Loucy (cell line): ENCODE measurements at regions not wholly inside any gene's neighbourhood (a gene's known extent, or its start where the extent isn't known, plus 50 kb on each side); places are given as distances from the start of the nearest gene placed in this dataset.

Experiments
- CTCF ChIP-seq: fragments of 200-600 bp; sonication (generic); conservative IDR thresholded peaks from 2 replicates; pipeline ENCODE4 v1.5.1; 2014; ENCODE audit warnings: mild to moderate bottlenecking, antibody characterized with exemption, low read length
- EZH2phosphoT487 ChIP-seq: fragments of 200-600 bp; IDR thresholded peaks from 2 replicates; pipeline ENCODE4 v1.6.1; 2018; ENCODE audit warnings: antibody characterized with exemption, mild to moderate bottlenecking, moderate library complexity, borderline replicate concordance

DNA sequence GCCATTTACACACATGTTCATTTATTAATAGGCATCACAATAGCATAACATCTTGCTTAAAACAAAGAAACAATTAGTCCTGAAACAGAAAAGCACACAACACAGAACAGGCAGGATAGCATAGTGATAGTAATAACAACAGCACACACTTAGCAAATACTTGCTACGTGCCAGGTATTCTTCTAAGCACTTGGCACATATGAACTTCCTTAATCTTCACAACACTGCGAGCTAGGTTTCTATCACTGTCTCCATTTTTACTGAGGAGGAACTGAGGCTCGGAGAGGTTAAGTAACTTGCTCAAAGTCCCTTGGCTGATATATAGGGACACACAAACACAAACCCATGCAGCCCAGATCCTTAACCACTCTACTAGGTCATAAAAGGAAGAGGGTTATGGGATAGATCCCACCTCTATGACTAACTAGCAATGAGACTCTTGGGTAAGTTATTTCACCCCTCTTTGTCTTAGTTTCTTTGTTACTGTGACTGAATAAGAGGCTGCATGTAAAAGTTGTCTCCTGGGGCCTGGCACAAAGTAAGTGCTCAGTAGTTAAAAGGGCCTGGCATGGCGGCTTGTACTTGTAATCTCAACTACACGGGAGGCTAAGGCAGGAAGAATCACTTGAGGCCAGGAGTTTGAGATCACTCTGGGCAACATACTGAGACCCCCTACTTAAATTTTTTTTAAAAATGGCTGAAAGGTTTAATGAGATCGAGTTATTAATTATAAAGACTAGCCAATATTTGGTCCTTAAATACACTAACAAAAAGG lies 181.0 kb upstream of the RHOBTB1 start:
- TF ChIP-seq CTCF, result no peak
- TF ChIP-seq EZH2phosphoT487, result no peak
